ENCODE measurements at regions not wholly inside any gene's neighbourhood (a gene's known extent, or its start where the extent isn't known, plus 50 kb on each side); places are given as distances from the start of the nearest gene placed in this dataset.

DNA sequence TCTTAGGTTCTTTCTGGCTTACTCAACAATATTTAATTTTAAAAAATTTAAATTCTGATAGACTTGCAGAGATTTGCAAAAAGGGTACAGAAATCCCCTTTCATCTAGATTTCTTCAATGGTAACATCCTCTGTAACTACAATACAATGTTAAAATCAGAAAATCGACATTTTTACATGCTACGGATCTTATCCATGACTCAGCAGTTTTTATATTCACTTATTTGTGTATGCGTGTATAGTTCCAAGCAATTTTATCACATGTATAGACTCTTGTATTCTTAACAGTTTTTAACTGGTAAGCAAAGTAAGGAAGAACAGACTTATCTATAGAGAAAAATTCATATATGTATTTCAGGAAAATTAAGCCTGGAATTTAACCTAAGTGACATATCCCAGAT is 256.1 kb upstream of the MEX3C start:
- Histone ChIP-seq H3K27me3 (ENCODE audit: control insufficient read depth, insufficient read depth, low read length) (no peaks in the 10 kb centered on the region), H3K4me3 (ENCODE audit: low read depth, low read length) (no peak overlapping the region)
- POLR2A ChIA-PET, result no interaction called here

GRCh38 chr18:51458861-51459260 is 261.4 kb upstream of the MEX3C start:
- H3K27ac ChIP-seq (ENCODE audit: low read depth, low read length), result no peak overlapping the region
- H3K9me3 ChIP-seq (ENCODE audit: control insufficient read depth, insufficient read depth, low read length), result peaks cover 17% of the 10 kb centered on the region; the same call in 1 of the 2 replicates
- no peaks in the 10 kb centered on the region for H3K27me3 ChIP-seq (ENCODE audit: control insufficient read depth, insufficient read depth, low read length)
- no peak overlapping the region for H3K4me3 ChIP-seq (ENCODE audit: low read depth, low read length)
- POLR2A ChIA-PET, result no interaction called here
- DNase-seq (ENCODE audit: low read depth, low spot score), result no peak
- TF ChIP-seq, protein P1, sequence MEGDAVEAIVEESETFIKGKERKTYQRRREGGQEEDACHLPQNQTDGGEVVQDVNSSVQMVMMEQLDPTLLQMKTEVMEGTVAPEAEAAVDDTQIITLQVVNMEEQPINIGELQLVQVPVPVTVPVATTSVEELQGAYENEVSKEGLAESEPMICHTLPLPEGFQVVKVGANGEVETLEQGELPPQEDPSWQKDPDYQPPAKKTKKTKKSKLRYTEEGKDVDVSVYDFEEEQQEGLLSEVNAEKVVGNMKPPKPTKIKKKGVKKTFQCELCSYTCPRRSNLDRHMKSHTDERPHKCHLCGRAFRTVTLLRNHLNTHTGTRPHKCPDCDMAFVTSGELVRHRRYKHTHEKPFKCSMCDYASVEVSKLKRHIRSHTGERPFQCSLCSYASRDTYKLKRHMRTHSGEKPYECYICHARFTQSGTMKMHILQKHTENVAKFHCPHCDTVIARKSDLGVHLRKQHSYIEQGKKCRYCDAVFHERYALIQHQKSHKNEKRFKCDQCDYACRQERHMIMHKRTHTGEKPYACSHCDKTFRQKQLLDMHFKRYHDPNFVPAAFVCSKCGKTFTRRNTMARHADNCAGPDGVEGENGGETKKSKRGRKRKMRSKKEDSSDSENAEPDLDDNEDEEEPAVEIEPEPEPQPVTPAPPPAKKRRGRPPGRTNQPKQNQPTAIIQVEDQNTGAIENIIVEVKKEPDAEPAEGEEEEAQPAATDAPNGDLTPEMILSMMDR (IDR thresholded peaks at IDR 0.05; ENCODE audit: low read depth, low read length), result no peak
- CTCF ChIA-PET, result no interaction called here

More for the DNA sequence above, 256.1 kb upstream of the MEX3C start:
- TF ChIP-seq, protein P1 (IDR thresholded peaks at IDR 0.05; ENCODE audit: low read depth, low read length), result no peak
- DNase-seq (ENCODE audit: low read depth, low spot score), result no peak
- Histone ChIP-seq H3K27ac (ENCODE audit: low read depth, low read length) (no peak overlapping the region), H3K9me3 (ENCODE audit: control insufficient read depth, insufficient read depth, low read length) (peaks cover 30% of the 10 kb centered on the region; the same call in 1 of the 2 replicates)
- CTCF ChIA-PET, result no interaction called here

- CTCF ChIA-PET, result no interaction called here
- no peak overlapping the region for H3K4me3 ChIP-seq (ENCODE audit: low read depth, low read length)
- H3K27me3 ChIP-seq (ENCODE audit: control insufficient read depth, insufficient read depth, low read length), result no peaks in the 10 kb centered on the region
- TF ChIP-seq, protein P1 (IDR thresholded peaks at IDR 0.05; ENCODE audit: low read depth, low read length), result no peak
- no peak for DNase-seq (ENCODE audit: low read depth, low spot score)
- peaks cover 11% of the 10 kb centered on the region; the same call in 1 of the 2 replicates for H3K9me3 ChIP-seq (ENCODE audit: control insufficient read depth, insufficient read depth, low read length)
- POLR2A ChIA-PET, result no interaction called here
- no peak overlapping the region for H3K27ac ChIP-seq (ENCODE audit: low read depth, low read length)
Observed at GRCh38 chr18:51461956-51462355, 264.5 kb upstream of the MEX3C start.

DNA sequence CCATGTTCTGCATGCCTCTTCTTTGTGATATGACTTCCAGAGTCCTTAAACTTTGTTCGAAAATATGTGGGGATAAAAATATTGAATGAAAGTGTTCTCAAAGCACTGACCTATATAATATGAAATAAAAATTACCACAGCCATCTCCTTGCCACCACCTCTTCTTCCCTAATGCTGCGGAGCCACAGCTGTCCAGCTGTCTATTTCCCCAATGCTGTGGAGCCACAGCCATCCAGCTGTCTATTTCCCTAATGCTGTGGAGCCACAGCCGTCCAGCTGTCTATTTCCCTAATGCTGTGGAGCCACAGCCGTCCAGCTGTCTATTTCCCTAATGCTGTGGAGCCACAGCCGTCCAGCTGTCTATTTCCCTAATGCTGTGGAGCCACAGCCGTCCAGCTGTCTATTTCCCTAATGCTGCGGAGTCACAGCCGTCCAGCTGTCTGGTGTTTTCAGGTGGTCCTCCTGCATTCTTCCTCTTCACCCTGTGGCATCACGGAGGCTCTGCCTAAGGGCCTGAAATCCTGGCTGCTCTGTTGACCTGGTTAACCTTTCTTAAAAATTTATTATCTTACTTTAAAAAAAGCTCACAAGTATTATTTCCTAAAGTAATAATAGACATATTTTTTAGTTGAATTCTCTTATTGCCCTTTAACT is 266.1 kb upstream of the MEX3C start:
- TF ChIP-seq, protein P1 (IDR thresholded peaks at IDR 0.05; ENCODE audit: low read depth, low read length), result no peak
- DNase-seq (ENCODE audit: low read depth, low spot score), result no peak
- Histone ChIP-seq H3K9me3 (ENCODE audit: control insufficient read depth, insufficient read depth, low read length) (0 out of 2 replicates have a peak, but pooled peaks cover 7% of the 10 kb centered on the region), H3K4me3 (ENCODE audit: low read depth, low read length) (no peak overlapping the region), H3K27me3 (ENCODE audit: control insufficient read depth, insufficient read depth, low read length) (no peaks in the 10 kb centered on the region), H3K27ac (ENCODE audit: low read depth, low read length) (no peak overlapping the region)
- ChIA-PET CTCF (no interaction called here), POLR2A (no interaction called here)

- Histone ChIP-seq H3K27me3 (ENCODE audit: control insufficient read depth, insufficient read depth, low read length) (no peaks in the 10 kb centered on the region), H3K9me3 (ENCODE audit: control insufficient read depth, insufficient read depth, low read length) (peaks cover 27% of the 10 kb centered on the region), H3K27ac (ENCODE audit: low read depth, low read length) (no peak overlapping the region), H3K4me3 (ENCODE audit: low read depth, low read length) (no peak overlapping the region)
- no peak for DNase-seq (ENCODE audit: low read depth, low spot score)
- TF ChIP-seq, protein P1 (IDR thresholded peaks at IDR 0.05; ENCODE audit: low read depth, low read length), result no peak
- POLR2A ChIA-PET, result no interaction called here
- CTCF ChIA-PET, result no interaction called here
Observed at GRCh38 chr18:51478908-51479307, 281.4 kb upstream of the MEX3C start.

Data from AG04450 (cell line).